ENCODE measurements at regions not wholly inside any gene's neighbourhood (a gene's known extent, or its start where the extent isn't known, plus 50 kb on each side); places are given as distances from the start of the nearest gene placed in this dataset.

DNA sequence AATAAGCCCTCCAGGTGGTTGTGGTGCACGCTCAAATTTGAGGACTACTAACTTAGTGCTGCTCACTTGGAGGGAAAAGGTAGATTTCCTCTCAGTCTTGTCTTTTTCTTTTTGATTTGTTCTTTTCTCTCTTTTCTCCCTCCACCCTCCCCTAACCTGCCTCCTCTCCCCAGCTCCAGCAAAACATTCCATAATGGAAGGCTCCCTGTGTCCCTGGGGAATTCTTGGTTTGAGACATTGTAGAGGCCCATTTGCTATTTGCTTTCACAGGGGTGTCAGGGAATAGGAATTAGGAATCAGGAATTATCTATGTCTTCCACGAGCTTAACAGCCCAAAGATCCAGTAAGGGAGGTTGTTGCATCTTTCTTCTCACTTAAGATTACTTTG lies 136.8 kb upstream of the UMPS start:
- TF ChIP-seq, protein P1, sequence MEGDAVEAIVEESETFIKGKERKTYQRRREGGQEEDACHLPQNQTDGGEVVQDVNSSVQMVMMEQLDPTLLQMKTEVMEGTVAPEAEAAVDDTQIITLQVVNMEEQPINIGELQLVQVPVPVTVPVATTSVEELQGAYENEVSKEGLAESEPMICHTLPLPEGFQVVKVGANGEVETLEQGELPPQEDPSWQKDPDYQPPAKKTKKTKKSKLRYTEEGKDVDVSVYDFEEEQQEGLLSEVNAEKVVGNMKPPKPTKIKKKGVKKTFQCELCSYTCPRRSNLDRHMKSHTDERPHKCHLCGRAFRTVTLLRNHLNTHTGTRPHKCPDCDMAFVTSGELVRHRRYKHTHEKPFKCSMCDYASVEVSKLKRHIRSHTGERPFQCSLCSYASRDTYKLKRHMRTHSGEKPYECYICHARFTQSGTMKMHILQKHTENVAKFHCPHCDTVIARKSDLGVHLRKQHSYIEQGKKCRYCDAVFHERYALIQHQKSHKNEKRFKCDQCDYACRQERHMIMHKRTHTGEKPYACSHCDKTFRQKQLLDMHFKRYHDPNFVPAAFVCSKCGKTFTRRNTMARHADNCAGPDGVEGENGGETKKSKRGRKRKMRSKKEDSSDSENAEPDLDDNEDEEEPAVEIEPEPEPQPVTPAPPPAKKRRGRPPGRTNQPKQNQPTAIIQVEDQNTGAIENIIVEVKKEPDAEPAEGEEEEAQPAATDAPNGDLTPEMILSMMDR (IDR thresholded peaks at IDR 0.05; ENCODE audit: low read length), result no peak
- TF ChIP-seq EZH2 (IDR thresholded peaks at IDR 0.05; ENCODE audit: borderline replicate concordance, low read length), result no peak
